ENCODE measurements at regions not wholly inside any gene's neighbourhood (a gene's known extent, or its start where the extent isn't known, plus 50 kb on each side); places are given as distances from the start of the nearest gene placed in this dataset.

- no peak for DNase-seq (ENCODE audit: low read depth)
Measured at GRCh38 chr1:83024251-83024767, 974.6 kb downstream of the TTLL7 start.

GRCh38 chr1:83023212-83023611 is 975.7 kb downstream of the TTLL7 start:
- DNase-seq (ENCODE audit: low read depth): no peak

- no peak for DNase-seq (ENCODE audit: low read depth)
Measured at GRCh38 chr1:83022206-83022605, 976.7 kb downstream of the TTLL7 start.

GRCh38 chr1:83017701-83018100 is 981.2 kb downstream of the TTLL7 start:
- no peak for DNase-seq (ENCODE audit: low read depth)

GRCh38 chr1:83017276-83017675 is 981.7 kb downstream of the TTLL7 start:
- DNase-seq (ENCODE audit: low read depth): no peak

GRCh38 chr1:83016354-83016849 is 982.5 kb downstream of the TTLL7 start:
- DNase-seq (ENCODE audit: low read depth): no peak

GRCh38 chr1:83015163-83015562 is 983.8 kb downstream of the TTLL7 start:
- DNase-seq (ENCODE audit: low read depth): no peak

GRCh38 chr1:83012950-83013349 is 986.0 kb downstream of the TTLL7 start:
- DNase-seq (ENCODE audit: low read depth): no peak

GRCh38 chr1:83011265-83011664 is 987.7 kb downstream of the TTLL7 start:
- no peak for DNase-seq (ENCODE audit: low read depth)

- DNase-seq (ENCODE audit: low read depth): no peak
Measured at GRCh38 chr1:83006271-83006670, 992.7 kb downstream of the TTLL7 start.

GRCh38 chr1:83000286-83000685 is 998.6 kb downstream of the TTLL7 start:
- no peak for DNase-seq (ENCODE audit: low read depth)

GRCh38 chr1:82995951-82996350 is 1003.0 kb downstream of the TTLL7 start:
- DNase-seq (ENCODE audit: low read depth): no peak

- DNase-seq (ENCODE audit: low read depth): no peak
Measured at GRCh38 chr1:82994616-82995263, 1004.2 kb downstream of the TTLL7 start.

GRCh38 chr1:82991569-82991968 is 1007.4 kb downstream of the TTLL7 start:
- DNase-seq (ENCODE audit: low read depth): no peak

GRCh38 chr1:82979593-82980236 is 1019.2 kb downstream of the TTLL7 start:
- no peak for DNase-seq (ENCODE audit: low read depth)

GRCh38 chr1:82978461-82979324 is 1020.2 kb downstream of the TTLL7 start:
- no peak for DNase-seq (ENCODE audit: low read depth)

GRCh38 chr1:82972841-82973553 is 1025.9 kb downstream of the TTLL7 start:
- no peak for DNase-seq (ENCODE audit: low read depth)

- no peak for DNase-seq (ENCODE audit: low read depth)
Measured at GRCh38 chr1:82969340-82969739, 1029.6 kb downstream of the TTLL7 start.

- no peak for DNase-seq (ENCODE audit: low read depth)
Measured at GRCh38 chr1:82962658-82963057, 1036.3 kb downstream of the TTLL7 start.

- DNase-seq (ENCODE audit: low read depth): no peak
Measured at GRCh38 chr1:82950606-82951200, 1048.2 kb downstream of the TTLL7 start.

- DNase-seq (ENCODE audit: low read depth): no peak
Measured at GRCh38 chr1:82948386-82948785, 1050.5 kb downstream of the TTLL7 start.

GRCh38 chr1:82947278-82947677 is 1051.7 kb downstream of the TTLL7 start:
- no peak for DNase-seq (ENCODE audit: low read depth)
